H9 (cell line): ENCODE measurements at regions not wholly inside any gene's neighbourhood (a gene's known extent, or its start where the extent isn't known, plus 50 kb on each side); places are given as distances from the start of the nearest gene placed in this dataset.

Experiments used
- DNase-seq: peaks from one replicate; pipeline ENCODE4 v3.0.0-alpha.2; 2017
- H2AFZ ChIP-seq: one replicate; pipeline ENCODE4 v1.6.1; 2013; ENCODE audit warnings: mild to moderate bottlenecking, low read length, control low read depth, moderate library complexity
- H2AK5ac ChIP-seq: 2 replicates; pipeline ENCODE4 v1.6.1; 2013; ENCODE audit warnings: low read length, control low read depth, mixed read lengths; ENCODE audit not compliant: insufficient read length
- H2BK120ac ChIP-seq: one replicate; pipeline ENCODE4 v1.6.1; 2013; ENCODE audit warnings: low read depth, mild to moderate bottlenecking, low read length, control low read depth, inconsistent platforms; ENCODE audit not compliant: poor library complexity, severe bottlenecking
- H2BK12ac ChIP-seq: 2 replicates; pipeline ENCODE4 v1.6.1; 2013; ENCODE audit warnings: low read length, control low read depth, mixed read lengths, low read depth; ENCODE audit not compliant: insufficient read length
- H2BK15ac ChIP-seq: 2 replicates; pipeline ENCODE4 v1.6.1; 2013; ENCODE audit warnings: low read depth, low read length, control low read depth
- H2BK20ac ChIP-seq: one replicate; pipeline ENCODE4 v1.6.1; 2013; ENCODE audit warnings: low read depth, mild to moderate bottlenecking, low read length, control low read depth, inconsistent platforms; ENCODE audit not compliant: poor library complexity, severe bottlenecking
- H2BK5ac ChIP-seq: 2 replicates; pipeline ENCODE4 v1.6.1; 2013; ENCODE audit warnings: low read length, control low read depth, mixed read lengths; ENCODE audit not compliant: insufficient read length
- H3K14ac ChIP-seq: 2 replicates; pipeline ENCODE4 v1.6.1; 2013; ENCODE audit warnings: low read length, control low read depth; ENCODE audit not compliant: insufficient read depth
- H3K18ac ChIP-seq: 2 replicates; pipeline ENCODE4 v1.6.1; 2013; ENCODE audit warnings: low read depth, mild to moderate bottlenecking, mixed read lengths, low read length, control low read depth; ENCODE audit not compliant: insufficient read length
- H3K23ac ChIP-seq: 2 replicates; pipeline ENCODE4 v1.6.1; 2013; ENCODE audit warnings: low read length, control low read depth, mixed read lengths, low read depth; ENCODE audit not compliant: insufficient read length
- H3K23me2 ChIP-seq: 2 replicates; pipeline ENCODE4 v1.6.1; 2013; ENCODE audit warnings: low read depth, mild to moderate bottlenecking, mixed read lengths, low read length, control low read depth; ENCODE audit not compliant: insufficient read length, poor library complexity, severe bottlenecking
- H3K27ac ChIP-seq: 2 replicates; pipeline ENCODE4 v1.5.1; 2013; ENCODE audit warnings: low read length, control low read depth, mixed read lengths, low read depth; ENCODE audit not compliant: insufficient read length
- H3K27me3 ChIP-seq: 2 replicates; pipeline ENCODE4 v1.6.1; 2013; ENCODE audit warnings: low read length, control low read depth, inconsistent platforms; ENCODE audit not compliant: insufficient read depth
- H3K4ac ChIP-seq: 2 replicates; pipeline ENCODE4 v1.6.1; 2013; ENCODE audit warnings: low read depth, mild to moderate bottlenecking, control low read depth, inconsistent platforms, low read length, moderate library complexity
- H3K4me1 ChIP-seq: 2 replicates; pipeline ENCODE4 v1.6.1; 2013; ENCODE audit warnings: low read length, control low read depth, inconsistent platforms; ENCODE audit not compliant: insufficient read depth
- H3K4me2 ChIP-seq: 2 replicates; pipeline ENCODE4 v1.6.1; 2013; ENCODE audit warnings: low read length, control low read depth, mixed read lengths; ENCODE audit not compliant: insufficient read length, insufficient read depth
- H3K56ac ChIP-seq: 2 replicates; pipeline ENCODE4 v1.6.1; 2013; ENCODE audit warnings: low read depth, mild to moderate bottlenecking, mixed read lengths, low read length, control low read depth; ENCODE audit not compliant: insufficient read length
- H3K79me1 ChIP-seq: 2 replicates; pipeline ENCODE4 v1.6.1; 2013; ENCODE audit warnings: low read depth, mild to moderate bottlenecking, moderate library complexity, low read length, control low read depth, inconsistent platforms; ENCODE audit not compliant: insufficient read depth, poor library complexity, severe bottlenecking
- H3K79me2 ChIP-seq: 2 replicates; pipeline ENCODE4 v1.6.1; 2013; ENCODE audit warnings: low read length, control low read depth, inconsistent platforms; ENCODE audit not compliant: insufficient read depth
- H3K9ac ChIP-seq: 2 replicates; pipeline ENCODE4 v1.6.1; 2013; ENCODE audit warnings: low read length, control low read depth, mixed read lengths; ENCODE audit not compliant: insufficient read length; ENCODE audit errors: extremely low read depth
- H3K9me3 ChIP-seq: one replicate; pipeline ENCODE4 v1.6.1; 2013; ENCODE audit warnings: low read depth, low read length, inconsistent platforms; ENCODE audit not compliant: control insufficient read depth
- H3T11ph ChIP-seq: one replicate; pipeline ENCODE4 v1.6.1; 2013; ENCODE audit warnings: mild to moderate bottlenecking, low read length, control low read depth, inconsistent platforms
- H4K20me1 ChIP-seq: one replicate; pipeline ENCODE4 v1.6.1; 2013; ENCODE audit not compliant: control insufficient read depth, insufficient read length, insufficient read depth
- H4K5ac ChIP-seq: 2 replicates; pipeline ENCODE4 v1.6.1; 2013; ENCODE audit warnings: low read depth, mild to moderate bottlenecking, mixed read lengths, low read length, control low read depth; ENCODE audit not compliant: insufficient read length
- H4K8ac ChIP-seq: replicated peaks from 2 replicates; pipeline ENCODE4 v1.6.1; 2013; ENCODE audit warnings: low read length, control low read depth, mixed read lengths, low read depth; ENCODE audit not compliant: insufficient read length
- H4K91ac ChIP-seq: 2 replicates; pipeline ENCODE4 v1.6.1; 2013; ENCODE audit warnings: low read depth, mild to moderate bottlenecking, moderate library complexity, mixed read lengths, low read length, control low read depth; ENCODE audit not compliant: insufficient read length
- H3K27ac Mint-ChIP-seq, 3 experiments: 2 replicates in 2 of 3; 3 replicates in 1 of 3; pipeline ENCODE4 v1.8.0; 2020 to 2021; ENCODE audit warnings: mixed read lengths in 3 of 3, mild to moderate bottlenecking in 1 of 3, moderate library complexity in 1 of 3
- H3K27me3 Mint-ChIP-seq: 2 replicates; pipeline ENCODE4 v1.8.0; 2021; ENCODE audit warnings: low read depth, mild to moderate bottlenecking, moderate library complexity, mixed read lengths
- H3K36me3 Mint-ChIP-seq, 3 experiments: 2 replicates in 2 of 3; 3 replicates in 1 of 3; pipeline ENCODE4 v1.8.0; 2020 to 2021; ENCODE audit warnings: low read depth in 3 of 3, mixed read lengths in 3 of 3; ENCODE audit not compliant: insufficient read depth in 1 of 3
- H3K4me1 Mint-ChIP-seq, 2 experiments: 2 replicates each; pipeline ENCODE4 v1.8.0; 2020; ENCODE audit warnings: mixed read lengths in 2 of 2
- H3K4me3 Mint-ChIP-seq, 2 experiments: 2 replicates in 1 of 2; 3 replicates in 1 of 2; pipeline ENCODE4 v1.8.0; 2020 to 2021; ENCODE audit warnings: mild to moderate bottlenecking in 2 of 2, mixed read lengths in 2 of 2, moderate library complexity in 1 of 2
- H3K9me3 Mint-ChIP-seq, 2 experiments: 2 replicates in 1 of 2; 3 replicates in 1 of 2; pipeline ENCODE4 v1.8.0; 2020; ENCODE audit warnings: mild to moderate bottlenecking in 2 of 2, mixed read lengths in 2 of 2, moderate library complexity in 1 of 2
- WGBS: extraction: QIAGEN DNeasy Blood & Tissue Kit; methylation state at CpG from one replicate; pipeline ENCODE4 v1.1.7; 2013; ENCODE audit warnings: missing lambda C conversion rate, low lambda C conversion rate, mixed read lengths; ENCODE audit not compliant: insufficient read length; ENCODE audit errors: extremely low coverage; 5-methylcytosine and 5-hydroxymethylcytosine counted together
- TF ChIP-seq, protein P1 (sequence below): fragments of 200-600 bp; sonication (generic); conservative IDR thresholded peaks from 3 replicates; pipeline ENCODE4 v1.8.0; 2021; ENCODE audit warnings: antibody characterized with exemption, mild to moderate bottlenecking

- Histone ChIP-seq H3K4me1 (no peaks in the 10 kb centered on the region), H3K27ac (no peak overlapping the region), H3K18ac (no peak overlapping the region), H3K23me2 (no peaks in the 10 kb centered on the region), H2BK5ac (no peak overlapping the region), H3K9ac (no peak overlapping the region), H2AK5ac (no peak overlapping the region), H3K56ac (no peak overlapping the region), H2AFZ (no peak overlapping the region), H3K79me1 (no peaks in the 10 kb centered on the region), H3K9me3 (peaks cover 12% of the 10 kb centered on the region), H2BK20ac (no peak overlapping the region), H3T11ph (no peak overlapping the region), H3K23ac (no peak overlapping the region), H2BK15ac (no peak overlapping the region), H3K27me3 (no peaks in the 10 kb centered on the region), H3K79me2 (no peaks in the 10 kb centered on the region), H2BK12ac (no peak overlapping the region), H3K4me2 (no peak overlapping the region), H3K4ac (no peak overlapping the region), H4K8ac (no peak overlapping the region), H4K5ac (no peak overlapping the region), H3K14ac (no peak overlapping the region), H4K91ac (no peak overlapping the region), H2BK120ac (no peak overlapping the region), H4K20me1 (no peaks in the 10 kb centered on the region)
- DNase-seq = peak; percentile 33
- no peak overlapping the region for H3K4me3 Mint-ChIP-seq
- peaks cover 13 to 26% (median 14%) of the 10 kb centered on the region in 3 experiments for H3K36me3 Mint-ChIP-seq
- no CpG with 5 or more reads among the region's 1 CpG for WGBS
- H3K27me3 Mint-ChIP-seq = no peaks in the 10 kb centered on the region
- H3K9me3 Mint-ChIP-seq = peaks cover 18 to 23% of the 10 kb centered on the region in 2 experiments
- TF ChIP-seq, protein P1, sequence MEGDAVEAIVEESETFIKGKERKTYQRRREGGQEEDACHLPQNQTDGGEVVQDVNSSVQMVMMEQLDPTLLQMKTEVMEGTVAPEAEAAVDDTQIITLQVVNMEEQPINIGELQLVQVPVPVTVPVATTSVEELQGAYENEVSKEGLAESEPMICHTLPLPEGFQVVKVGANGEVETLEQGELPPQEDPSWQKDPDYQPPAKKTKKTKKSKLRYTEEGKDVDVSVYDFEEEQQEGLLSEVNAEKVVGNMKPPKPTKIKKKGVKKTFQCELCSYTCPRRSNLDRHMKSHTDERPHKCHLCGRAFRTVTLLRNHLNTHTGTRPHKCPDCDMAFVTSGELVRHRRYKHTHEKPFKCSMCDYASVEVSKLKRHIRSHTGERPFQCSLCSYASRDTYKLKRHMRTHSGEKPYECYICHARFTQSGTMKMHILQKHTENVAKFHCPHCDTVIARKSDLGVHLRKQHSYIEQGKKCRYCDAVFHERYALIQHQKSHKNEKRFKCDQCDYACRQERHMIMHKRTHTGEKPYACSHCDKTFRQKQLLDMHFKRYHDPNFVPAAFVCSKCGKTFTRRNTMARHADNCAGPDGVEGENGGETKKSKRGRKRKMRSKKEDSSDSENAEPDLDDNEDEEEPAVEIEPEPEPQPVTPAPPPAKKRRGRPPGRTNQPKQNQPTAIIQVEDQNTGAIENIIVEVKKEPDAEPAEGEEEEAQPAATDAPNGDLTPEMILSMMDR = no peak
- H3K27ac Mint-ChIP-seq = peak overlapping the region in 2 of 3 experiments; percentile 76 to 85; a peak in 3 of 7 replicates
- peaks cover 20 to 22% of the 10 kb centered on the region in 2 experiments for H3K4me1 Mint-ChIP-seq
These were observed 1072.2 kb downstream of the BRINP3 start for GRCh38 chr1:189405419-189405818.
